ENCODE measurements at regions not wholly inside any gene's neighbourhood (a gene's known extent, or its start where the extent isn't known, plus 50 kb on each side); places are given as distances from the start of the nearest gene placed in this dataset.

DNA sequence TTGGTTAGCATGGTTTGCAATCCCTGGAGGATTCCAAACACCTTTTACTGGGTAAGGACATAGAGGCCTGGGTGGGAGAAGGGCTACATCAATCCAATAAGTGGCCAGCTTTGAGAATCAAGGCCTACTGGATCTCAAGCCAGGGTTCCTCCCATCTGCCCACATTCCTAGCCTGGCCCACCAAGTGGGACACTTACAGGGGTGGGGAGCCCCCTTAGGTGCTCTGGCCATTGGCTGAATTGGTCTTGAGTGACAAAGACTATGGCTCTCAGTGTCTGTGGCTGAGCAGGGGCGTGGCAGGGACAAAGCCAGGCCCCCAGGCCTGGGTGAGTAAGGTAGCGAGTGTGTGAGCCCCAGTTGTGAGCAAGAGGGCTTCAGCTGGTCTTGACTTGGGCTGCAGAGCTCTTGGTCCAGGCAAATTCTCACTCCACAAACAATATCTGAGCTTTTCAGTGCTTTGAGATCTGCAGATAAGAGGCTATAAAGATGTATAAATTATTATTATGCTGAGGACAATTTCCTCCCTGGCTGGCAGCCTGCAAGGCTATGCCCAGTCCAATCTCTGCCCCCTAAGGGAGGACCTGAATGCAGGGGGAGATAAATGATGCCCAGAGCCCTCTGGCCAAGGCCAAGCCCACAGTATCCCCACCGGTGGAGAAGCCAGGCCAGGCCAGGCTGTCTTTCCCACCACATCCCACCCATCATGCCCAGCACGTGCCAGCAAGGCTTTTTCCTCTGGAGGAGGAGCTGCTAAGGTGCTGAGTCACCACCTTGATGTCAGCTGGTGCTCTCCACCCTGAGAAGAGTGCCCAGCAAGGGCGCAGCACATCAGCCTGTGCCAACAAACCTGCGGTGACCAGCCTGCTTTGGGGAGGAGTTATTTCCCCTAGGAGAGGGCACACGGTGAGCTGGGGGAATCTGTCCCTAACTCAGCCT, 80.7 kb upstream of the DUSP5 start:
- no peak for DNase-seq

DNA sequence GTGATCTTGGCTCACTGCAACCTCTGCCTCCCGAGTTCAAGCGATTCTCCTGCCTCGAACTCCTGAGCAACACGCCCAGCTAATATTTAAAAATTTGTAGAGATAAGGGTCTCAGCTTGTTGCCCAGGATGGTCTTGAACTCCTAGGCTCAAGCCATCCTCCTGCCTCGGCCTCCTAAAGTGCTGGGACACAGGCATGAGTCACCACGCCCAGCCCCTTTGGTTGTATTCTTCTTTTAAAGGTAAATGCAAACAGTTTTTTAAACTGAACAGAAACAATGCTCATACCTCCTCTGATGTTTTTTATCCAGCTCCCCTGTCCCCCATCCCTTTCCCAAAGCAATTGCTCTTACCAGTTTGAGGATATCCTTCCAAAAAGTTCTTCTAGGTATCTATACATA, 79.5 kb upstream of the DUSP5 start:
- no peak for DNase-seq

- no peak for DNase-seq
Observed at GRCh38 chr10:110419265-110419664, 78.4 kb upstream of the DUSP5 start.

DNA sequence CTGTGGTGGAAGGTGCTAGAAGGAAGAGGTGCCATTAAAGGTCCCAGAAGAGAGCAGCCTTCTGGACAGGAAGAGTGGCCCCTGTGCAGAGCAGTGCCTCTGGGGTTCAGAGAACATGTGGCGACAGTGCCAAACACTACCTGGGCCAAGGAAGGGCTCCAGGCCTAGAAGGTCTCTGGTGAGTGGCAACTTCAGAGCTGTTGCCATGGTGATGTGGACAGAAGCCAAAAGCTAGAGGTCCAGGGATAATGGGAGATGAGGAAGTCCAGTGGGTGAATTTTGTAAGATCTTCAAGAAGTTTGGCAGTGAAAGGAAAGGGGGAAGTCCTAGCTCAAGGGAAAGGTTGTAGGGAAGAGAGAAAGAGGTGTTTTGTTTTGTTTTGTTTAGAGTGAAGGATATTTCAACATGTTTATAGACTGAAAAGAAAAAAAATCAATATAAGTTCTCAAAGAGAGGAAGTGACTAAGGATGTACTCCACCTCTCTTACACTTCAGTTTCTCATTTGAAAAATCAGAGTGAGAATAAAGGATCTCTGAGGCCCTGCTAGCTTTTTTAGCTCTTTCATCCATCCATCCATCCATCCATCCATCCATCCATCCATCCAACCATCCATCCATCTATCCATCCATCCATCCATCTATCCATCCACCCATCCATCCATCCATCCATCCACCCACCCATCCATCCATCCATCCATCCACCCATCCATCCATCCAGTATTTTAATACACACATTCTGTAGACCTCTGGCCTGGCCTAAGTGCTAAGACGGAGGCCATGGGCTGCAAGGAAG, 77.1 kb upstream of the DUSP5 start:
- DNase-seq = peak in 2 of 3 experiments; percentile 4 to 53

DNA sequence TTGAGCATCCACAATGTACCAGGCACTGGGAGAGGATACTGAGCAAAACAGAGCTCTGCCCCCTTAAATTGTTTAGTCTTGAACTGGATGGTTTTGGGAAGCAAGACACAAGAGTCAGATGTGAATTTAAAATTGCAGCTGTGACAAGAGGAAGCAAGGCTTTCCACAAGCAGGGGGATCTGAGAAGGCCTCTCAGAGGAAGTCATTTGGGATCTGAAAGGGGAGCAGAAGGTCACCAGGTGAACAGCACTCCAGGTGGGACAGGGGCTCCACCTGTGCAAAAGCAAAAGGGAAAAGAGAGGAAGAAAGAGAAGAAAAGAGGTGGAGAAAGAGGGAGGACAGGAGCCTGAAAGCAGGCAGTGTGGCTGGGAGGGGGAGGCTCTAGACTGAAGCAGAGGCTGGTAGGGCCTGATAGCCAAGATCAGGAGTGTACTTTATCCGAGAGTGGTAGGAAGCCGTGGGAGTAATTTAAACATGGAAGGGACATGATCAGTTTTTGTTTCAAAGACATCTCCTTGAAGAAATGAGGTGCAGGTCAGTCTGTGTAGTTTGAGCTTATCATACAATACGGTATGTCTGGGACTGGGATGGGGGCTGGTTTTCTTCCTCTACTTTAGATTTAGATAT, 76.1 kb upstream of the DUSP5 start:
- no peak for DNase-seq

GRCh38 chr10:110422548-110422947, 75.2 kb upstream of the DUSP5 start:
- DNase-seq = no peak

DNA sequence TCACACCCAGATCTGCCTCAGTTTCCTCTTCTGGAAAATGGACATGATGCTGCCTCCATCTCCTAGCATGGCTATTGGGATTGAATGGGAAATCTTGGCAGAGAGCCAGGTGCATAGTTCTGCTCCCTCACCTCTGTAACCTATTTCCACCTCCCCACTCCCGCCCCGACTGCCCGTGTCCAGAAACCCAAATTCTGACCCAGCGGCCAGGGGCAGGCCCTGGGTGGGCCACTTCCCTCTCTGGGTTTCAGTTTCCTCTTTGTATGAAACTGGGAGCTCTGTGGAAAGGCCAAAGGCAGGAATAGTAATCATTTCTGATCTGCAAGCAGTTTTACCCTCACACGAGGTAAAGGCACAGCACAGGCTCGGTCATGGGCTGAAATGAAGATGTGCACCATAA, 74.1 kb upstream of the DUSP5 start:
- no peak for DNase-seq

DNA sequence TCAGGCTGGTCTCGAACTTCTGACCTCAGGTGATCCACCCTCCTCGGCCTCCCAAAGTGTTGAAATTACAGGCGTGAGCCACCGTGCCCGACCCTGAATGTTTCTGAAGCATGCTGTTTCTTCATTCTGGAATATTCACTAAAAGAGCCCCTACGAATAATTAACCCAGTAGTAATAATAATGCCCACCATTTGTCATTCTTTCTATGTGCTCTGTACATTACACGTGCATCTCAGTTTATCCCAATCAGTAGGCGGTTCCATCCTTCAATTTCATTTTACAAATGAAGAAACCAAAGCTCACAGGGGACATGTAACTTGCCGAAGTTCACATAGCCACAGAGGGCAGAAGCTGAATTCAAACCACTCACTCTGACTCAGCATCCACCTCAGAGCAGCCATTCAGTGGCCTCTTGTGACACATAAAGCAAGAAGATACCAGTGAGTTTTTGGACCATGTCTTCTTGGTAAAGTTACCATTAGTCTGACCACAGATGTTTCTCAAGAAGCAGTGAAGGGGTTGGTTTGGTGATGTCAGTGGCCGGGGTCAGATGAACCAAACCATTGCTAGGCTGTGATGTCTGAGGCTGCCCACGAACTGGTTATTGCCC, 71.9 kb upstream of the DUSP5 start:
- DNase-seq = no peak

DNA sequence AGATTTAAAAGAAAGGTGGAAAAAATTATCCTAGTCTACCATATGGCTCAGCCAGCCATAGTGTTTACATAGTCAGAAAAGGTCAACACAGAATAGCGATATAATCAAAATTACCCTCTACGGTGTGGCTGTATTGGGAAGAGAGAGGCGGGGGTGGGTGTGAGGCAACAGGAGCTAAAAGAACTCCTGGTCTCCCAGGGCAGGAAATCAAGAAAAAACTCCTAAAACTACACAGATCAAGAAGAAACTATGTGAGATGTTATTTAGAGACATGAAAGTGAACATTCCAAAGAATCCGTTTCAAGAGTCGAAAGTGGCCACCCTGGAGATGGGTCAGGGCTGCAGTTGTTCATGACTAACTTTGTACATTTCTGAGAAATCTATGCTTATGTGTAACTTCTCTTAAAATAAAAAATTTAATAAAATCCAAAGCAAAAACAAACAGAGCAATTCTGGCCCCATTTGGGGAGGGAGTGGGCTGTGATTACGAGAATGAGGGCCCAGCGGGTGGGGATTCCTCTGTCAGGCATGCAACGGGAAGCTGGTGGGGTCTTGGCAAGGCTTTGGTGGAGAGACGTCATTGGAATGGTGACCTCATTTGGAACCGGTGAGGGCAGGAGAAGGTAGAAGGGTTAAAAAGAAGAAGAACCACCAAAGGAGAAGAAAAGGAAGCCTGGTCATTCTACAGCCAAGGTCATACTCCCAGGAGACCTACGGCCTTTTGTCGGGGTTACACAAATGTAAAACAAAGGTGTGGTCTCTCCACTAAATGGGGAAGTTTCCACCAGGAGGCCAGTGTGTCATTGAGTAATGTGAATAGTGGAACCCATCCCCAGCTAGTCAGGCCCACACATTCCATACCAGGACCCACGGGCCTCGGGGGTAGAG, 71.2 kb upstream of the DUSP5 start:
- DNase-seq = peak in 1 of 3 experiments; percentile 3

DNA sequence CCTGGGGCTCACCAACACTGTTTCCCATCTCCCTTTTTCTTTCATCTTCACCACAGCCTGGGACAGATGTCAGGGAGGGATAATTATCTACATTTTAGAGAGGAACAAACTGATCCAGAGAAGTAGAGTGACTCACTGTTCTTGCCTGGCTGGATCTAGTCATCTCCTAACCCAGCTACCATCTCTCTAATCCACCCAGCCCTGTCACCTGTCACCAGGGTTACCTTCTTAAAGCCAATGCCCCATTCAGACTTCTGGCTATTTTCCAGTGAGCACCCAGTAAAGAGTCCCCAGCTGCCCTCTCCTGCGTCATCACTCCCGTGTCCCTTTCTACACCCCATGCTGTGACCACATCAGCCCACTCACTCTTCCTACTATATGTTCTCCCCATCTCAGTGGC, 68.4 kb upstream of the DUSP5 start:
- DNase-seq = no peak

DNA sequence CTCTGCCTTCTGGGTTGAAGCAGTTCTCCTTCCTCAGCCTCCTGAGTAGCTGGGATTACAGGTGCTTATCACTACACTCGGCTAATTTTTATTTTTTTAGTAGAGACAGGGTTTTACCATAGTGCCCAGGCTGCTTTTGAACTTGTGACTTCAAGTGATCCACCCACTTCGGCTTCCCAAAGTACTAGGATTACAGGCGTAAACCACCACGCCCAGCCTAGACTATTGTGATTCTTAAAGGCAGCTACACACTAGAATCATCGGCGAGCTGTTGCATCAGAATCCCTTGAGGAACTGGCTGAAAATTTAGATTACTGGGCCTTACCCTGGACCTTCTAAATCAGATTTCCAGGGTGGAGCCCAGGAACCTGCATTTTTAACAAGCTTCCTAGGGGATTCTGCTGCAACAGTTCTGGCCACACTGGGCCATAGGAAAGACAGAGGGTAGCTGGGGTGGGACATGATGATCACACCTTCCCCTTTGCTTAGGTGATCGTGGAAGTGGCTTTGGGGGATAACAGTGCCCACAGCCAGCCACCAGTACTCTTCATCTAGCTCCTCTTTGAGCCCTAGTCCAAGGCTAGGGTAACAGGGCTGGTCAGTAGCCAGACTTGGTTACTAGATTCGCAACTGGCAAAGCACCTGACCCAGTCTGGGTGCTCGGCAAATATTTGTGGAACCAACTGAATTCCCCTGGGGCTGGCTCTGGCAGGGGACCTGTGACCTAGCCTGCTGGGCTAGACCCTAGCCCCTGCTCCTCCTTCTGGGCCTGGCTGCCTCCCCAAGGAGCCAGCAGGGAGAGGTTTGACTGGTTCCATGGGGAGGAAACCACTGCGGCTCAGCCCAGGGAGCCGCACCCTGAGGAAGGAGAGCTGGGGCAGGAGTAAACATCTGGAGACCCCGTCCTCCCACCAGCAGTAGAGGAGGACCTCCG, 67.1 kb upstream of the DUSP5 start:
- DNase-seq = no peak

GRCh38 chr10:110431659-110432058, 66.0 kb upstream of the DUSP5 start:
- no peak for DNase-seq

DNA sequence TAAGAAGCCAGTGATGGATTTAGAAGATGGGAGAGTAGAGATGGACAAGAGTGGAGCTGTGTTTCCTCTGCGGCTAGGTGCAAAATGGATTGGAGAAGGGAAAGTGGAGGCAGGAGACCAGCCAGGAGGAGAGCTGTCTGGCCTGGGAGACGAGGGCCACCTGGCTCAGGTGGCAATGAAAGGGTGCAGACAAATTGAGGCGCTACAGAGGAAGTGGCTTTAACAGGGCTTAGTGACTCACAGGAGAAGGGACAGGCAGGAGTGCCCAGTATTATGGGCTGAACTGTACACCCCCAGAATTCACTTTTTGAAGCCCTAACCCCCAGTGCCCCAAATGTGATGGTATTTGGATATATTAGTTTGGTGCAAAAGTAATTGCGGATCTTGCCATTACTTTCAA, 65.6 kb upstream of the DUSP5 start:
- DNase-seq = no peak

- DNase-seq = no peak
Observed at GRCh38 chr10:110432814-110433565, 64.7 kb upstream of the DUSP5 start.

DNA sequence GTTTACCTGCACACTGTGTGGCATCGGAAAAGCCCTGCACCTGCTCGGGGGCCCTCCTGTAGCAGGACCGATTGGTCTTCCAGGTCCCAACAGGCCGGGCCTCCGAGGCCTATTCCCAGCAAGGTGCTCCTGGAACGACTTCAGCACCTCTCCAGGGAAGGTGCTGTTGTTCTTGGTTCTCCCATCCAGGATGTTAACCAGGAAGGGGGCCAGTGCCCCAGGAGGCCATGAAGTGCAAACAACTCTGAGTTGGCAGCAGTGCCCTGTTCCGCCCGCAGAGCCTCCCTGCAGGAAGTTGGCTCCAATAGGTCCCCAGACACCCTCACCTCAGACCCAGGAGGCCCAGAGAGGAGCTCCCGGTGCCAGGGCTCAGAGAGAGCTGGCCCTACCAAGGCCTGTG, 64.0 kb upstream of the DUSP5 start:
- no peak for DNase-seq

DNA sequence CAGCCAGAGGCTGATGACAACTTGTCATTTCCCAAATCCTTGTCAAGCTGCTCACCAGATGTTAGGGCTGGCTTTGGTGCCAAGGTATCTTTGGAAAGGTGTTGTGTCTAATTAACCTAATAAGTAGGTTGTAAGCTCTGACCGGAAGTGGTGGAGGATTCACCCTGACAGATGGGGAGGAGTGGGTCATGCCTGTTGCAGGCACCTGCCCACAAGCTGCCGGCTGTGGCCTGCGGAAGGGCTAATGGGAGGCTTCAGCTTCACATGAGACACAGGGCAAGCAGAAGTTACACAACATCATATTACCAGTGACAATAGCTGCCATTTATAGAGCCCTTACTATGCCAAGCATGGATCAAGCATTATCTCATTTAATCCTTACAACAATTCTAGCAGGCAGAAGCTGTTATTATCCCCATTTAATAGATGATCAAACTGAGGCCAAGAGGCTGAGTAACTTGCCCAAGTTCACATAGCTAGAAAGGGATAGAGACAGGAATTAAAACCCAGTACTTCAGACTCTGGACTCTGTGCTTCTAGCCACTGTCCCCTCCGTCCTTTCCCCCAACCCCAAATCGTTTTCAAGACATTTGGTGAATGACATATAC, 63.1 kb upstream of the DUSP5 start:
- peak in 2 of 3 experiments; percentile 3 to 50 for DNase-seq

GRCh38 chr10:110436554-110437350, 61.0 kb upstream of the DUSP5 start:
- DNase-seq = no peak

DNA sequence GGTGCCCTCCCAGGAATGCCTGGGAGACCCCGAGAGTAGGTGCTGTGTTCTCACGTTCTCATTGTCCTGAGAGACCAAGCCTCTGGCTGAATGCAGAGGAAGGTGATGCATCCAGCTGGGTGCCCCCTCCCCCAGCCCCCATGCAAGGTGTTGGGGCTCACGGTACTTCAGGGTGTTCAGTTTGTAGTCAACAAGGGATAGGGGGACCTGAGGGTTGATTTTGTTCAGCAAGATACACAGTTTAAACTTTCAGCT, 60.4 kb upstream of the DUSP5 start:
- no peak for DNase-seq

DNA sequence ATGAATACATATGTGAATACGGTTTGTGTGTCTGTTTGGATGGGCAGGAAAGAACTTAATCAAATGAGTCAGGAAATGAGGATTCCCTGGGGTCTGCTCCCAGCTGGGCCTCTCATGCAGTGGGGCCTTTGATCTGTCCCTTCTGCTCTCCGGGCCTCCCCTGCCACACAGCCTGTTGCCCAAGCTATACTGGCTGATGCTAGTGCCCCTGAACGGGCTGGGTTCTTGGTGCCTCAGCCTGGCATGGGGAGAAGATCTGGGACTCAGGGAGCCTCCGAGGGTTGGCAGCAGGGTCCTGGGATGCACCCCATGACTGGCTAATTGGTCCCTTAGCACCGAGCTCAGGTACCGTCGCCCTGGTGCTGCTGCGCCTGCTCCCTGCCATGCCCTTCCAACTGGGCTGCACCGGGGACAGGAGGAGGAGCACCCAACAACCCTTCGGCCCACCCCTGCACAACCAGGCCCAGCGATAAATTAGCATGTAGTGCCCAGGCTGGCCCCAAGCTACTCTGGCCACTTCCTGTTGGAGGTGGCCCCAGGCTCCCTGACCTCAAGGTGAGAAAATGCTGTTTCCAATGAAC, 59.9 kb upstream of the DUSP5 start:
- no peak for DNase-seq

Data from NCI-H1417 (cell line).